HG03354 (cell line): ENCODE measurements at regions not wholly inside any gene's neighbourhood (a gene's known extent, or its start where the extent isn't known, plus 50 kb on each side); places are given as distances from the start of the nearest gene placed in this dataset.
"Not testable (repeated sequence)": the region's sequence is repeated elsewhere in the genome, so short reads cannot be mapped to it uniquely, and the experiment has no call there.

Experiments used
- ATAC-seq: cut with Tn5 transposase; IDR thresholded peaks from one replicate; pipeline ENCODE4 v1.9.1; 2021; ENCODE audit warnings: mild to moderate bottlenecking; ENCODE audit not compliant: unreplicated experiment, poor library complexity, severe bottlenecking

- no peak for ATAC-seq
Observed at GRCh38 chr14:38022775-38023174, 184.9 kb upstream of the SSTR1 start.

DNA sequence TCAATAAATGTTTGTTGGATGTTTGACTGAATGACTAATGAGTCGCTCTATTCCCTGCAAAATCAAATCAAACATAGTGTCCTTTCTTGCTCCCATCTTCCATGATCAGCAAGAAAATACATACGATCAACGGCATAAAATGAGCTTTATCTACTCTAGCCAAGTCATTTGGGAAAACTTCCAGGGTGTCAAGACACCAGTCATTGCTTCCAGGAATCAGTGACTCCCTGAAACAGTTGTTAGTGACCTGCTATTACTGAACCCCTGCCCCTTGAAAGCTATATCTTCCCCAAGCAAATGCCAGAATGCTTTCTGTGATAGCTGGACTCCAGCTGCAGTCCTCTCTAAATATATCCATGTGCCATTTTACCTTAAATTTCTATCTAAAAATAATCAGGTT lies 169.5 kb upstream of the SSTR1 start:
- no peak for ATAC-seq

- ATAC-seq = no peak
Observed at GRCh38 chr14:38038986-38039385, 168.7 kb upstream of the SSTR1 start.

- no peak for ATAC-seq
Observed at GRCh38 chr14:38039496-38039895, 168.2 kb upstream of the SSTR1 start.

GRCh38 chr14:38040411-38040810 lies 167.3 kb upstream of the SSTR1 start:
- no peak for ATAC-seq

- no peak for ATAC-seq
Observed at GRCh38 chr14:38042322-38042721, 165.4 kb upstream of the SSTR1 start.

- no peak for ATAC-seq
Observed at GRCh38 chr14:38044710-38045109, 163.0 kb upstream of the SSTR1 start.

- no peak for ATAC-seq
Observed at GRCh38 chr14:38045461-38045860, 162.2 kb upstream of the SSTR1 start.

DNA sequence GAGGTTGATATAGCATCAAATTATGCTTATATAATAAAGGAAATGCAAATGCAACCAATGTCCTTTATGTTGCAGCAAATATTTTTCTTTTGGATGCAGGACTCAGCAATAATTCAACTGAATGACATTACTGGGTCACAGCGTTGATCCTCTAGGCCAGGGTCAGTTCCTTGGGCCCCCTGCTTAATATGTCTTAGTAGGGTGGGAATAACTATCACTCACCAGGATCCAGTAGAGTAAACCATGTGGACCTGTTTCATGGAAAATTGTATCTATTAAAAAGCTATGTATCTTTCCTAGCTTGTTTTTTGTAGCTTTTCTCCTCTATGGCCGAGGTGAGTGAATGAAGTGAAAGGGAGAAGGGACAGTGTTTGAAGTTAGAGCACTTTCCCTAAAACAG lies 161.5 kb upstream of the SSTR1 start:
- no peak for ATAC-seq

- ATAC-seq = no peak
Observed at GRCh38 chr14:38047195-38047902, 160.4 kb upstream of the SSTR1 start.

- ATAC-seq = no peak
Observed at GRCh38 chr14:38053666-38054065, 154.0 kb upstream of the SSTR1 start.

GRCh38 chr14:38056270-38056669 lies 151.4 kb upstream of the SSTR1 start:
- ATAC-seq = peak; percentile 83

- not testable (repeated sequence) for ATAC-seq
Observed at GRCh38 chr14:38062223-38062622, 145.5 kb upstream of the SSTR1 start.

- no peak for ATAC-seq
Observed at GRCh38 chr14:38063711-38064320, 143.9 kb upstream of the SSTR1 start.

GRCh38 chr14:38065106-38065762 lies 142.5 kb upstream of the SSTR1 start:
- ATAC-seq = peak; percentile 83

DNA sequence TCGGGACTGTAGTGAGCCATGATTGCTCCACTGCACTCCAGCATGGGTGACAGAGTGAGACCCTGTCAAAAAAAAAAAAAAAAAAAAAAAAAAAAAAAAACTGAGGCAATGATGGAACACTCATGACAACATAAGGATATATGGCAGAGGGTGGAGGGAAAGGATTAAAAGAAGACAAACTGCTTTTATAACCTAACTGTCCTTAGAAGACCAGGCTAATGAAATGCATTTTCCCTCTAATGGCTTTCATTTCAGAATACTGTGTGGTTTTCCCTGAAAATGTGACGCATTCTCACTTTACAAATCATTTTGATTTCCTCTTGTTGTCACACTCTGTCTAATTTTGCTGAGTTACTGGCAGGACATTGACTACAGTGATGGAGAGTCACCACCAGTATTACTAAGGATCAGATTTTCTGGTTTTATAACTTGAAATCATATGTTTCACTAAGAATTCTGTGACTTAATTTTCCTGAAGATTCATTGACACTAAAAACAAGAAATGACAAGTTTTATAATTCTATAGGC lies 137.6 kb upstream of the SSTR1 start:
- no peak for ATAC-seq

GRCh38 chr14:38073641-38074040 lies 134.1 kb upstream of the SSTR1 start:
- ATAC-seq = peak; percentile 55

GRCh38 chr14:38074081-38074480 lies 133.6 kb upstream of the SSTR1 start:
- ATAC-seq = no peak

GRCh38 chr14:38074754-38075153 lies 132.9 kb upstream of the SSTR1 start:
- ATAC-seq = no peak

DNA sequence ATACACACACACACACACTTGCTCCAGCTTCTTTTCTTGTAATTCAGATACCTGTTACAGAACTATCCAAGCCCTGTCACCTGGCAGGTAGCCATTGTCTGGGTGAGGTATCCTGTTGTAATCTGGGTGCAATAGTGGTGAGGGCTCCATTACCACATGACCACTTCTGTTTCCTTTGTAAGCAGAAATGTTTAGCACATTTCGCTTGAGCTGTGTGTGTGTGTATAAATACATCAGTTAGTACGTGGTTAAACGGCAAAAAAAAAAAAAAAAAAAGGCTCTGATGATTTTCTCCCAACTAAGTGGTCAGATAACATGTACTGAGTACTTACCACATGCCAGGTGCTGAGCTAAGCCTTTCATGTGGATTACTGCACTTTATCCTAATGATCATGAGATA lies 129.3 kb upstream of the SSTR1 start:
- peak; percentile 43 for ATAC-seq

DNA sequence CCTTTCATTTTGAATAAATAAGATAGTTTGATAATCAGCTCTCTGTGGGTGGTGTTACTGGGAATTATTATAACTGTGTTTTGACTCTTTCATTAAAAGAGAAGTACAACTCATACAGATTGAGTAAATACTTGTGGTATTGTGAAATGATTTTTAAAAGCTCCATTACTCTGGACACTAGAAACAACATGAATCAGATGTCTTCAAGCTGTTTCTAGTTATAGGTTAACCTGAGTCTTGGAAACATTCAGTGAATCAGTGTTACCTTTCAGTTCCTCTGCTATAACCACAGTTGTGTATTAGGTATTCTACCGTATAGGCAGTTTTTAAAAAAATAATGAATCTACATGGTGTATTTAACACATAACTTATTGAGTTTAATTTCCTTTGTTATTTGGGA lies 128.4 kb upstream of the SSTR1 start:
- peak; percentile 96 for ATAC-seq
